ENCODE measurements at regions not wholly inside any gene's neighbourhood (a gene's known extent, or its start where the extent isn't known, plus 50 kb on each side); places are given as distances from the start of the nearest gene placed in this dataset.

- no peak for TF ChIP-seq CTCF (IDR thresholded peaks at IDR 0.05)
- TF ChIP-seq POLR2A (IDR thresholded peaks at IDR 0.05) = no peak
- no peak for TF ChIP-seq POLR2AphosphoS5 (IDR thresholded peaks at IDR 0.05)
- no peak for TF ChIP-seq EP300 (IDR thresholded peaks at IDR 0.05; ENCODE audit: low read depth)
Observed at GRCh38 chr7:136697271-136697670, 171.2 kb upstream of the CHRM2 start.

Measured in transverse colon (tissue), 4 donors.